AG04450 (cell line): ENCODE measurements at regions not wholly inside any gene's neighbourhood (a gene's known extent, or its start where the extent isn't known, plus 50 kb on each side); places are given as distances from the start of the nearest gene placed in this dataset.

Source experiments
- CTCF ChIA-PET: fragments of 300-600, 350-600 bp; formaldehyde crosslinking; extraction: SDS; loops from one replicate; lab custom pipeline; 2022; ENCODE audit warnings: antibody characterized with exemption, inconsistent platforms; lab: Charles Lee
- POLR2A ChIA-PET: fragments of 350-600 bp; formaldehyde crosslinking; extraction: SDS; loops from one replicate; lab custom pipeline; 2021; ENCODE audit warnings: antibody characterized with exemption, inconsistent platforms; lab: Yijun Ruan, JAX
- DNase-seq: peaks from one replicate; pipeline ENCODE4 v3.0.0-alpha.2; 2011; ENCODE audit warnings: low read depth, low spot score
- H3K27ac ChIP-seq: one replicate; pipeline ENCODE4 v1.5.1; 2012; ENCODE audit warnings: low read depth, low read length, control low read depth
- H3K27me3 ChIP-seq: one replicate; pipeline ENCODE4 v1.6.0; 2012; ENCODE audit warnings: low read length; ENCODE audit not compliant: control insufficient read depth, insufficient read depth
- H3K4me3 ChIP-seq: 2 replicates; pipeline ENCODE4 v1.5.1; 2011; ENCODE audit warnings: mild to moderate bottlenecking, low read depth, low read length, control low read depth
- H3K9me3 ChIP-seq: 2 replicates; pipeline ENCODE4 v1.5.1; 2012; ENCODE audit warnings: low read length; ENCODE audit not compliant: control insufficient read depth, insufficient read depth
- TF ChIP-seq, protein P1 (sequence below): IDR thresholded peaks from 2 replicates; pipeline ENCODE4 v1.5.1; 2011; ENCODE audit warnings: low read depth, low read length, control low read depth, inconsistent platforms

DNA sequence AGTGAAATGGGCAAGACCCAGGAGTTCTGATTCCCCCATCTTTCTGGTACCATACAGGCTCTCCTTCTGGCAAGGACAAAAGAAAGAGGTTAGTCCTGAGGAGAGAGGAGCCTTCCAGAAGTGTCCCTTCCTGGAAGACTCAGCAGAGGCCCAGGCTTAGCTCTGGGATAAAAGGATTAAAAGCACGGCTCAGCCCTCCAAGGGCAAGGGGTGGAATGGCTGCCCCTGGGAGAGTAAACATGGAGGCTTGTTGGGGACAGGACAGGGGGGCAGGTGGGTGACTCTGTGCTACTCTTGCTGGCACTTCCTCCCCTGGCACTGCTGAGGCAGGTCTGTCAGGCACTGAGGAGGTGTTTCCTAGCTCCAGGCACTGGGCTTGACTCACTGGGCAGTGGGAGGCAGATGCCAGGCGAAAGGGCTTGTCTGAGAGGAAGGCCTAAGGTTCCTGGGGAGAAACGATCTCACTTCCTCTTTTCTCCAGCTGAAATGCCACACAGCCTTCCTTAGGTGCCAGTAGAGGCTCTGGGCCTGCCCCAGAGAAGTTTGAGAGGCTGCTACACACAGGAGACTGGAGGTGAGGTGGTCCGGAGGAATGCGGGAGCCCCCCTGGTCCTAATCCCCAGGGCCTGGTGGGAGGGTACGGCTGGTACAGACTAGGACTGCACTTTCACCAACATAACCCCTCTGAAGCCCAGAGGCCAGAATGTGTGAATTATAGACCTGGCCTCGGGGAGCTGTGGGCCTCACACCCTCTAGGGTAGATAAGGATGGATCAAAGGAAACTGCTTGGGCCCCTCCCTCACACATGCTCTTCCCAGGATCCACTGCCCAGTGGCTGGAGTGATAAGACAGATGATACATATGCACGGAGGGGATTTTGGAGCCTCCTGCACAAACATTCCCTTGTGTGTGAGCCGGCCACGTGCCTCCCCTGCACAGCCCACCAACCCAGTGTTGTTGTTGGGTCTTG lies 63.2 kb upstream of the PODXL start:
- peaks cover 3% of the 10 kb centered on the region; the same call in 1 of the 2 replicates for H3K9me3 ChIP-seq
- no peaks in the 10 kb centered on the region for H3K27me3 ChIP-seq
- H3K27ac ChIP-seq, result no peak overlapping the region
- H3K4me3 ChIP-seq, result no peak overlapping the region
- ChIA-PET POLR2A (no interaction called here), CTCF (no interaction called here)
- TF ChIP-seq, protein P1, sequence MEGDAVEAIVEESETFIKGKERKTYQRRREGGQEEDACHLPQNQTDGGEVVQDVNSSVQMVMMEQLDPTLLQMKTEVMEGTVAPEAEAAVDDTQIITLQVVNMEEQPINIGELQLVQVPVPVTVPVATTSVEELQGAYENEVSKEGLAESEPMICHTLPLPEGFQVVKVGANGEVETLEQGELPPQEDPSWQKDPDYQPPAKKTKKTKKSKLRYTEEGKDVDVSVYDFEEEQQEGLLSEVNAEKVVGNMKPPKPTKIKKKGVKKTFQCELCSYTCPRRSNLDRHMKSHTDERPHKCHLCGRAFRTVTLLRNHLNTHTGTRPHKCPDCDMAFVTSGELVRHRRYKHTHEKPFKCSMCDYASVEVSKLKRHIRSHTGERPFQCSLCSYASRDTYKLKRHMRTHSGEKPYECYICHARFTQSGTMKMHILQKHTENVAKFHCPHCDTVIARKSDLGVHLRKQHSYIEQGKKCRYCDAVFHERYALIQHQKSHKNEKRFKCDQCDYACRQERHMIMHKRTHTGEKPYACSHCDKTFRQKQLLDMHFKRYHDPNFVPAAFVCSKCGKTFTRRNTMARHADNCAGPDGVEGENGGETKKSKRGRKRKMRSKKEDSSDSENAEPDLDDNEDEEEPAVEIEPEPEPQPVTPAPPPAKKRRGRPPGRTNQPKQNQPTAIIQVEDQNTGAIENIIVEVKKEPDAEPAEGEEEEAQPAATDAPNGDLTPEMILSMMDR, result no peak
- no peak for DNase-seq

DNA sequence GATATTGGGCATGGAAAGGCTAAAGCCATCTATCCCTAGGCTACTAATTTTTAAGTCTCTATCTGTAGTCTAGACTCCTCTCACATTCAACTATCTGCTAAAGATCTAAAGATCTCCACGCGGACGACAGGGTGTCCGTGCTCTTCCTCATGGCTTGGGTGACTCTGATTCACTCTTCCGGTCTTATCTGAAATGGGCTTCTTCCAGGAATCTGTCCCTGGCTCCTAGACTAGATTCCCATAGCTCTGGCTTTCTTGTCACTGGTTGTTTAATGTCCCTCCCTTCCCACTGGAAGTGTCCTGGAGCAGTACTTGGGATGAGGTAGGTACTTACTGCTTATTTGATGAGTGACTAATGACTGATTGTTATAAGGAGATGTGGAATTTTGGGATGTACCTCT lies 62.0 kb upstream of the PODXL start:
- Histone ChIP-seq H3K27me3 (no peaks in the 10 kb centered on the region), H3K27ac (no peak overlapping the region), H3K9me3 (peaks cover 3% of the 10 kb centered on the region; the same call in 1 of the 2 replicates), H3K4me3 (no peak overlapping the region)
- ChIA-PET CTCF (interaction anchor here (1.6 kb wide), 1 partner anchor 111 kb away, joined by 3 read pairs; no protein-coding TSS in a partner anchor), POLR2A (no interaction called here)
- TF ChIP-seq, protein P1, result no peak
- no peak for DNase-seq

DNA sequence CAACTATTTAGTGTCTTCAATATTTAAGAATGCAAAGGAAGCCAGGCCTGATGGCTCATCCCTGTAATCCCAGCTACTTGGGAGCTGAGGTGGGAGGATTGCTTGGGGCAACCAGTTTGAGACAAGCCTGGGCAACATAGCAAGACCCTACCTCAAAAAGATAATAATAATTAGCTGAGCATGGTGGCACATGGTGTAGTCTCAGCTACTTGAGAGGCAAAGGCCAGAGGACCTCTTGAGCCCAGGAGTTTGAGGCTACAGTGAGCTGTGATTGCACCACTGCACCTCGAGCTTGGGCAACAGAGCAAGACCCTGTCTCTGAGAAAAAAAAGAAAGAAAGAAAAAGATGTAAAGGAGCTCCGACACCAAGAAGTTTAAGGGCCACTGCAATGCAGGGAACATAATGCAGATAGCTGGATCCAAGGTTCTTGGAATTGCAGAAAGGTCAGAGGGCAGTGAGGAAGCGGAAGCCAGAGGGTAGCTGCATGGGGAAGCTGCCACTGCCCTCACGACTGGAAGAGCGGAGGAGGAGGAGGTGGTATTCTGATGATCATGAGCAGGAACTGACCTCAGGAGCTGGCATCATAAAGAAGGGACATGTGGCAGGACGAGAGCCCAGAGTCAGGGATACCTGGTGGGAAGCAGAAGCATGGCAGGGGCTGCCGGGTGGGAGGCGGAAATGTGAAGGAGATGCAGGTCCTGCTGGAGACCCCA lies 60.2 kb upstream of the PODXL start:
- H3K27me3 ChIP-seq, result no peaks in the 10 kb centered on the region
- CTCF ChIA-PET, result interaction anchor here (1.6 kb wide), 1 partner anchor 109 kb away, joined by 3 read pairs; no protein-coding TSS in a partner anchor

DNA sequence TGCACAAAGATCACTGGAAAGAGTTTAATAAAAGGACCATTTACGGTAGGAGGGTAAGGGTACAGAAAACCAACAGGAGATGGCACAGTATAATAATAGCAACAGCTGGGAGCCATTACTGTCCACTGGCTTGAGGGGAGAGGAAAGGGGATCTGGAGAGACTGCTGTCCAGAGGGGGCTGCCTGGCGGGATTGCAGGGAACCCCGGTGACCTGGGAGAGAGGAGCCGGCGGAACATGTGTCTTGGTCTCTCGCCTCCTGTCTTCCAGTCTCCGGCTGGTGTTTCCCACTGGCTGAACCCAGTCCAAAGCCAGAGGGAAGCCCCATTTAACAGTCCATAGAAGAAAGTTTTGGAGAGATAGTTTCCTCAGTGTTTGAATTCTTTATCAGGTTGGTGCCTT lies 57.5 kb upstream of the PODXL start:
- ChIA-PET CTCF (no interaction called here), POLR2A (no interaction called here)
- Histone ChIP-seq H3K9me3 (no peaks in the 10 kb centered on the region), H3K27ac (no peak overlapping the region), H3K27me3 (no peaks in the 10 kb centered on the region), H3K4me3 (no peak overlapping the region)
- DNase-seq, result no peak
- TF ChIP-seq, protein P1, result no peak

More for the DNA sequence above, 60.2 kb upstream of the PODXL start:
- Histone ChIP-seq H3K9me3 (no peaks in the 10 kb centered on the region), H3K4me3 (no peak overlapping the region), H3K27ac (no peak overlapping the region)
- POLR2A ChIA-PET, result no interaction called here
- DNase-seq, result no peak
- TF ChIP-seq, protein P1, result no peak
